ENCODE measurements at regions not wholly inside any gene's neighbourhood (a gene's known extent, or its start where the extent isn't known, plus 50 kb on each side); places are given as distances from the start of the nearest gene placed in this dataset.

DNA sequence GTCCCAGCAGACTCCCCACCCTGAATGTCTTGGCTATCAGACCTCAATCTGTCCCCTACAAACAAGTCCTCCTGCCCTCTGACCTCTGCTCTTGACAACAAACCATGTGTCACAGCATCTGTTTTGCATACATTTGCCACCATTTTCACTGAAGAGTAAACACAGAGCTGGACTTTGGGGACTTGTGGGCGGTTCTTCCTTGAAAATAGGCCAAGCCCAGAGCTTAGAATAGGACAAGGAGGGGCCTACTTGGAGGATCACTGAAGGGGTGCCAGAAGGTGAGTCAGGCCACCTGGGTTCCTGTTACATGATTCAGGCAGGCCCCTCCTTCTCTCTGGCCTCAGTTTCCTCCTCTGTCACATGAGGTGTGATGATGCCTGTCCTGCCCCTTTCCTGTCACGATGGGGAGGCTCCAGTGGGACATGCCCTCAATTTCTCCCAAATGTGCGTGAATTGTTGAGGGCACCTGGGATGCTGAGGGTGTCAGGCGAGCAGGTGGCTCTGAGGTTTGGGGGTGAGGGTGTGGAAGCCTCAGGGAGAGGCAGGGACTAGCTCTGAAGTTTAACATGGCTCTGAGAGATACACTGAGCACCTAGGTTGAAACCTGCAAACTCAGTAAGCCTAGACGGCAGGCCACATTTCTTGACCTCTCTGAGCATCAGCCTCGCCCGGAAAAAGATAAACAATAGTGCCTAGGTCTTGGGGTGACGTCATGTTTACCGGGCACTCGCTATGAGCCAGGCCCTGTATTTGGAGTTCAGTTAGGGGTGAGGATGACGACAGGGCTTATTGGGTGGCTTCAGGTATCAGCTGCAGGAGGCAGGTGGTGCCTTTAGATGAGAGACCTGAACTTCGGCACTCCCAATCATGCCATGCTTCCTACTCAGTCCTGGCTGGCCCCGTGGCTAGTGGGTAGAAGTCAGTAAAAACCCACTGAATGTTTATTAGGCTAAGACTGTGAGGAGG is 107.6 kb upstream of the PITX1 start:
- no peak for TF ChIP-seq POLR2A (IDR thresholded peaks at IDR 0.05; ENCODE audit: low read length)
- TF ChIP-seq CTCF (IDR thresholded peaks at IDR 0.05): no peak
- TF ChIP-seq, protein P1, sequence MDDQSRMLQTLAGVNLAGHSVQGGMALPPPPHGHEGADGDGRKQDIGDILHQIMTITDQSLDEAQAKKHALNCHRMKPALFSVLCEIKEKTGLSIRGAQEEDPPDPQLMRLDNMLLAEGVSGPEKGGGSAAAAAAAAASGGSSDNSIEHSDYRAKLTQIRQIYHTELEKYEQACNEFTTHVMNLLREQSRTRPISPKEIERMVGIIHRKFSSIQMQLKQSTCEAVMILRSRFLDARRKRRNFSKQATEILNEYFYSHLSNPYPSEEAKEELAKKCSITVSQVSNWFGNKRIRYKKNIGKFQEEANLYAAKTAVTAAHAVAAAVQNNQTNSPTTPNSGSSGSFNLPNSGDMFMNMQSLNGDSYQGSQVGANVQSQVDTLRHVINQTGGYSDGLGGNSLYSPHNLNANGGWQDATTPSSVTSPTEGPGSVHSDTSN (IDR thresholded peaks at IDR 0.05): no peak
- no peak for TF ChIP-seq RAD21 (conservative IDR thresholded peaks at IDR 0.05 in 1 of 2, IDR thresholded peaks at IDR 0.05 in 1 of 2)
- TF ChIP-seq, protein P2, sequence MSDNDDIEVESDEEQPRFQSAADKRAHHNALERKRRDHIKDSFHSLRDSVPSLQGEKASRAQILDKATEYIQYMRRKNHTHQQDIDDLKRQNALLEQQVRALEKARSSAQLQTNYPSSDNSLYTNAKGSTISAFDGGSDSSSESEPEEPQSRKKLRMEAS (IDR thresholded peaks at IDR 0.05): peak; percentile 10; the same call in 1 of the 2 replicates
- no peak for TF ChIP-seq RNF2 (IDR thresholded peaks at IDR 0.05; ENCODE audit: borderline replicate concordance, low read depth)
- TF ChIP-seq REST (IDR thresholded peaks at IDR 0.05): no peak
- TF ChIP-seq ZSCAN20 (CRISPR knock-in tag; IDR thresholded peaks at IDR 0.05): no peak
- no peak for TF ChIP-seq EP300 (IDR thresholded peaks at IDR 0.05)
- no peak for TF ChIP-seq CEBPB (IDR thresholded peaks at IDR 0.05)
- TF ChIP-seq CBX8 (IDR thresholded peaks at IDR 0.05): no peak
- TF ChIP-seq ZC3H11A (IDR thresholded peaks at IDR 0.05): no peak

Measured in A549 (cell line).